GM19397 (cell line): ENCODE measurements at regions not wholly inside any gene's neighbourhood (a gene's known extent, or its start where the extent isn't known, plus 50 kb on each side); places are given as distances from the start of the nearest gene placed in this dataset.

Source experiments
- ATAC-seq: cut with Tn5 transposase; IDR thresholded peaks from one replicate; pipeline ENCODE4 v1.9.1; 2021; ENCODE audit warnings: mild to moderate bottlenecking, moderate library complexity; ENCODE audit not compliant: unreplicated experiment

DNA sequence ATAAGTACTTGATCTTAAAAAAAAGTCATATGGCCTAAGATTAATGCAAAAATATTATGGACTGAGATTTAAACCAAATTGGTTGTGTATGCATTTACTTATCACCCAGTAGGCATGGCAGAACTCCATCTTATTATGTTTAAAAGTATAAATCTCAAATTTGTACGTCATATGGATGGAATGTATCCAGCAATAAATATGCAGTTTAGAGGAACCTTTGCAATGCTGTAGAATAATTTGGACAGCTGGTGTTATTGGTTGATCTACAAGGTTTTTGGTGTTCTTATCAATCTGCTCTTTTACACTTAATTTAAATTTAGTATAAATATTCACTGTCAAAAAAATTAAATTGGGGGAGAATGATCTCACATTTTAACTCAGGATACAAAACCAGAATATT is 640.2 kb downstream of the SATB2 start:
- no peak for ATAC-seq

DNA sequence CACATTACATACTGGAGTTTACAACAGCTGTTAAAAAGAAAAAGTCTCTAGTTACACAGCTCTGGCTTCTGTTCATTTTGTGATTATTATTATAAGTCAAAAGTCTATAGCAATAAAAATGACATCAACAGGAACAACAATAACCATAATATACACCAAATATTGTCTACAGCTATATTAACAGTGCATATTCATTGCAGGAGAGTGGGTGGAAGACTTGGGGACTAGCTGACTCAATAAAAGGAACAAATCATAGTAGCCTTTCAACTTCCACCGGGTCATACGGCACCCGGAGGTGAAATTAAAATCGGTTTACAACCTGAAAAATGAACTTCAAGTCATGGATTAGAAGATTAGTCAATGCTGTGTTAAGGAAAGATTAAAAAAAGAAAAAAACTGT is 642.1 kb downstream of the SATB2 start:
- no peak for ATAC-seq

DNA sequence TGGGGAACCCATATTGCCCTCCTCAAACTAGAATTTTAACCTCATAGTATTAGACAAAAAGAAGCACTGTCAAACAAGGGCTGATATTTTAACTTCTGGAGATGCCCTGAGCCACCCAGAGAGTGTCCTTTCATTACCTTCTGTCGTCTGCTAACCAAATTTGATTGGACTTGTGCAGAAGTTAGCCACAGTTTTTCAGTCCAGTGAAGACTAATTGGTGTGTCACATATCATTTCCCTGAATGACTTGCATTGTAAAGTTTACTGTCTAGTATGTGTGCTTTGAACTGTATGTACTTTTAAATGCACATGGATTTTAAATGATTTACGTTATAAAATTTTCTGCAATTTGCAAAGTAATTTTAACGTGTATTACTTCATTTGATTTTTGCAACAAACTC is 646.5 kb downstream of the SATB2 start:
- no peak for ATAC-seq

DNA sequence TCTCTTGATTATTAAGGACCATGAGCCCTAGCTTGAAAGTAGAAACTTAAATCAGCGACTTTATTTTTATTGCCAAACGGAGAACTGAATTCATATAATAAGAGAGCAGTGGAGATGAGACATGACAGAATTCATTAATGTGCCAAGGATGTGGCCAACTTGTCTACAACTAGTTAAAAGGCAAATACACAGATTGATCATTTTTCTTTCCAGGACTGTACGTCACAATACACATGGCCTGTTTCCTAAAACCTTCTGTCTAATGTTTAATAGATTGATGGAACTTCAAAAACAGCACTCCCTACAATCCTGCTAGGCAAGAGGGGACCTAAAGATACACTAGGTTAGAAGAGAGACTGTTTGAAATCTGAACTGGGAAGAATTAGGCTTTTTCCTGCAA is 647.8 kb downstream of the SATB2 start:
- no peak for ATAC-seq

DNA sequence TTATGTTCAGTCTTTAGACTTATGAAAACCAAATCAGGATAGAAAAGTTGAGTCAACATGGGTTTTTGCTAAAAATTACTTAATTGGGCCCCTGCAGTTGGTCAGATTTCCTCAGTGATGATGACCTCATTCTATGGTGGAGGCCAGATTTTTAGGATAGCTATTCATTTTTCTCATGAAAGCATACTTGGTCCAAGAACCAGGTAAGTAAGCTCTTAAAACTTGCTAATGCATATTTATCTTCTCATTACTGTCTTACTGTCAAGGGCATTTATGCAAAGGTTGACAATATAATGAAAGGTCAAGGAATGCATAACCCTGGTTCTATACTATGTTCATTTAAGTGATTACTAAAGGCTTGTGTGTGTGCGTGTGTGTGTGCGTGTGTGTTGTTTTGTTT is 650.6 kb downstream of the SATB2 start:
- ATAC-seq: no peak

DNA sequence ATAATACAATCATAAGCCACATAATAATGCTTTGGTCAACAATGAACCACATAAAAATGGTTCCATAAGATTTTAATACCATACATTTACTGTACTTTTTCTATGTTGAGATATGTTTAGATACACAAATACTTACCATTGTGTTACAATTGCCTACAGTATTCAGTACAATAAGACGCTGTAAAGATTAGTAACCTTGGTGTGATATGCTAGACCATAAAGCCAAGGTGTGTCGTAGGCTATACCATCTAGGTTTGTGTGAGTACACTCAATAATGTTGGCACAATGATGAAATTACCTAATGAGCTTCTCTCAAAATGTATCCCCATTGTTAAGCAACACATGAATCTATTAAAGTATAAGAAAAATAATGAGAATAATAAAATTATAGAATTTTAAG is 662.3 kb downstream of the SATB2 start:
- ATAC-seq: no peak

DNA sequence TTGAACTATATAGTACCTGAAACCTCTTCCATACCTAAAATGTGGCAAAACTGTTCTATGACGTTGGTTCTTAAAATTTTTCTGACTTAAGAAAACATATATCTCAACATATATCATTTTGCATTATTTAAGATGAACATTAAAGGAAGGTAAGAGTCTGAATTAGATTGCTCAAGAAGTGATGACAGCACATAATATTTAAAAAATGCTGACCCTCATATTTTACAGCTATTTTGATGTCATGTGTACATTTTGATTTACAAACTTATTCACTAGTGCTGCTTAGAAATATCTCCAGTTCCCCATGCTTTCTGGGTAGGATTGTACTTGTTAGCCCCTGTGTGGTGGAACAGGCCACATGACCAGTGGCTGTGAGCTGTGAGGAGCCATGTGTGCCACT is 666.1 kb downstream of the SATB2 start:
- no peak for ATAC-seq

DNA sequence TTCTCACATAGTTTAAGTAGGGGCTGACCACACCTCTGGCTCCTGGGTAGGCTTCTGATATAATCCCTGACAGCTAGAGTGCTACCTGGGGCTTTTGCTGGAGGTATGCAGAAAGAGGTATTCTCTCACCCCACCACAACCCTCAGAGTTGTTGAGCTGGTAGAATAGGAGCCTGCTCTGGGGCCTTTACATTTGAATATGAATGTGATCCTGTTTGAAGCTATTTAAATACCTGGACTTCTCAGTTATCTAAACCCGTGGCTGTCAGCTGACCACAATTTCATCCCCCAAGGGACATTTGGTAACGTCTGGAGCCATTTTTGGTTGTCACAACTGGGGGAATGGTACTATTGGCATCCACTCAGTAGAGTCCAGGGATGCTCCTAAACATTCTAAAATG is 669.1 kb downstream of the SATB2 start:
- ATAC-seq: no peak

DNA sequence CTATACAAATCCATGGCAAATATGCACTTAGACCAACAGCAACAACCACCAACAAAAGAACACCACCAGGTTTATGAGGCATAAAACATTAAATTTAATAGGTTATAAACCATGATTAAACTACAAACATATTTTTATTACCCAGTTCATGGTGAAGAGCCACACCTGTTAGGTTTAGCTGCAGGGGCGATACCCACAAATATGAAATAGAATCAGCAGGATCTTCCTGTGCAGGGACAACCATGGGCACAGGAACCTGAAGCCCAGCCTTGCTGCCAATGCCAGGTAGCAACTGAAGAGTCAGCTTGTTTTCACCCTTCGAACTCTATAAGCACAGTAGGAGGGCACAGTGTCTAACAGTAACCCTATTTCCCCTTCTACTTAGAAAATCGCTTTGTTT is 675.0 kb downstream of the SATB2 start:
- no peak for ATAC-seq

DNA sequence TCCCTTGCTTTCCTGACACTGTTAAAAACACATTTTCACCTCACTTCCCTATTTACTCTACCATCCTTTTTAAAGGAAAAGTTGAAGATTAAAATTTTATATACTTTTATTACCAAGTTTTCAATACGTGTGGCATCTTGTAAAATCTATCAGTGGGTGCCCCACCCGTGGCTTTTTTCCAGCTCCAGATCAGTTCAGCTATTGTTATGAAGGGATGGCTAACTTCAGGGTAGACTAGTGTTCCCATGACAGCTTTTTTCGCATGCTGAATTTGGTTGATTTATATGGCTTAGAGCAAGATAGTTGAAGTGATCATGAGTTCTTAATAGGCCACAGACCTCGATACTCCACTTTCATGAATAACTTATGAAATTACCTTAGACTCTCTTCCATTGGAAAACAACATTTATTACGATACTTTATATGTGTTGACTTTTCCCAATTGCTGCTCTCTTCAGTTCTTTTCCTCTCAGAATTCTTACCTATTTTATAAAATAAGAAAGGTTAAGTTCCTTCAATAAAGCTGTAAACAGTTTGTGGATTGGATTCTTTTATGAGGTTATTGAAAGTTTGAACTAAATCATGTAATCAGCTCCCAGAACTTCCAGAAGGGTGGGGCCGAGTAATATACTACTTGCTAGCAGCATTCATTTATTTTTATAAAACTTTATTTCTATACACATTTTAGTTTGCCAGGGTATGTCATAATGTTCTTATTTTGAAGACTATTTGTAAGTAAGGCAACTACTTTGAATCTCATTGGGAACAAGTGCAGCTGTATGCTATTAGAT is 680.9 kb downstream of the SATB2 start:
- ATAC-seq: no peak

DNA sequence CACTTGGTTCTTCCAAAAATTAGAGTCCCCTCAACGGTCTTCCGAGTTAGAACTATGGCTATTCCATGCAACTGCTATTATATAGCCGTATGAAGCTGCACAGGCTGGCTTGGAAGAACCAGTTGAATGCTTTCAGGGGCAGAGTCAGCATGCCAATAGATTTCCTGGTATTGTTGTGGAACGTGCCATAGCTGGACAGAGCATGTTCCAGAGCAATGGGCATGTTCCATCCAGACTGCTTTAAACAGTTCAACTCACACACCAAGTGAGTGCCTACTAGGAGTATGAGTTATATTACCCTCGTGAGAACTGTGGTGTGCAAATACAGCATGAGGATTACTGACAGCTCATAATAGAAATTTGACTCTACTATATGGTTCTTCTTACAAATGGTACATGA is 682.0 kb downstream of the SATB2 start:
- no peak for ATAC-seq

DNA sequence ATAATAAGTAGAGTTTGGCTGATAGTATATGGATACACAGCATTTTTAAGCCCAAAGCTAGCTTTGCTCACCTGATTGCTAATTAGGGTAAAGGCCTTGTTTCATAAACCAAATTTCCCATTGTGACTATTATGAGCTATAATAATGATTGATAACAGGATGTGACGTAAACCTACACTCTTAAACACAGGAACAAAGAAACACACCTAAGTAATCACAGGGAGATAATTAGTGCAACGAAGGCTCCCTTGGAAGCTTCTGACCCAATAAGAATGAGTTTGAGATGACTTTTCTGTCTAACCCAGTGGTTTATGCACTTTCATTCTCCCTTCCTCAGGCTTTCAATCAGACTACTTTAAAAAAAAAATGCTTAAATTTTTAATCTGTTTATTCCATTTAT is 683.2 kb downstream of the SATB2 start:
- no peak for ATAC-seq

DNA sequence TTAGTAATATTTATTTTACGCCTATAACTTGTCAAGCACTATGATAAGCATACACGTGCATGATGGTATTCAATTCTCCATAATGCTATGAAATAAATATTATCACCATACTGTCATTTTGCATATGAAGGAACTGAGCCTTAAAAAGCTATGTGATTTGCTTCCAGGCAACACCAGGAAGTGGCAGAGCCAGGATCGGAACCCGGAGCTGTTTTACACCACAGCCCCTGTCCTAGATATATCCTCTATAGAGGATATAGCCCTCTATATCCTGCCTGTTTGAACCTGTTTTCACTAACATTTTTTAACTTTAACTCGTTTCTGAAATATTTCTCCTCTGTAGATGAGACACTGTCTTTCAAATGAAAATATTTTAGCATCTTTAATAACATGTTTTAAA is 690.0 kb downstream of the SATB2 start:
- no peak for ATAC-seq

DNA sequence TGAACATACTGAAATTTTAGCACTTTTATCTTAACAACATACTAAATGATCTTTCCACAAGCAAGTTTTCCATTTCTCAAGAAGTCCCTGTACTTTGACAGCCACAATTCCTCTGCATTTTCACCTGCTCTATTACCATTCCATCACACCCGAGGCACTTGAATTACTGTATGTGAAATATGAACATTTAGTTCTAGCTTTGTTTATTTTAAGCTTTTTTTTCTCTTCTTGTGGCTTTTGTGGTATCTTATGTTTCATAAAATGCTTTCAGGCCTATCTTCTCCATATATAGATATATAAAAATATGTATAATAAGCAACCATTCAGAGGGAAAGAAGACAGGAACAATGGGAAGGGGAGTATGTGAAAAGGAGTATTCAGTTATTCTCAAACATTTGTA is 693.9 kb downstream of the SATB2 start:
- no peak for ATAC-seq

DNA sequence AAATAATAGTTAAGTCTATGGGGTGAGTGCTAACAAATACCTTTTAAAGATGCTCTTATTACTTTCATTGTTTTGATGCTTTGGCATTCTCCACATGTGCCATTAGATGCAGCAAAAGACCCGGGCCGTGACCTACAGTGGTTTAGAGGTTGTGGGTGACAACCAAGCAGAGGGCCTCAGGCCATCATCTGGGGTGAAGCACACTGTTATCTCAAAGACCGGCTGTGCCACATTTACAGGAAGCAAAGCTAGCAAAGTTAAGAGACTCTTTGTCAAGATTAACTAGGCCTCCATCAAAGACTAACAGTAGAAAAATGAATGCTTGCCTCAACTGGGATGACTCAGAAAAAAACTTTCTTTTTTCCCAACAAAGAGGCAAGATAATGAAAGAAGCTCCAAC is 695.3 kb downstream of the SATB2 start:
- ATAC-seq: no peak

DNA sequence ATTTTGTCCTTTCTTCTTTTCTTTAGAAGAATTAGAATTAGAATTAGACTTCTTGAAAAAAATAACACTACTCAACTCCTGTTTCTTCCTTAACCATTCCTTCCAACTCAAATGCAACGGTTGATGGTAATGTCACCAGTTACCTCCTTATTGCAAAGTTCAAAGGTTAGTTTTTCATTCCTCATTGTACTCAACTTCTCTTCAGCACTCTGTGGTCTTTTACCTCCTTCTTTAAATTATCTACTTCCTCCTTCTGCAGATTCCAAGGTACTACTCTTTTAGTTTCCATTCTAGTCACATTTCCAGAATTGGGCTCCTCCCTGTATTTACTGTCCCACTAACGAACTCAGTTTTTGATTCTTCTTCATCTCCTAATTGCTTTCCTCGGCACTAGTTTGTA is 700.7 kb downstream of the SATB2 start:
- ATAC-seq: no peak

DNA sequence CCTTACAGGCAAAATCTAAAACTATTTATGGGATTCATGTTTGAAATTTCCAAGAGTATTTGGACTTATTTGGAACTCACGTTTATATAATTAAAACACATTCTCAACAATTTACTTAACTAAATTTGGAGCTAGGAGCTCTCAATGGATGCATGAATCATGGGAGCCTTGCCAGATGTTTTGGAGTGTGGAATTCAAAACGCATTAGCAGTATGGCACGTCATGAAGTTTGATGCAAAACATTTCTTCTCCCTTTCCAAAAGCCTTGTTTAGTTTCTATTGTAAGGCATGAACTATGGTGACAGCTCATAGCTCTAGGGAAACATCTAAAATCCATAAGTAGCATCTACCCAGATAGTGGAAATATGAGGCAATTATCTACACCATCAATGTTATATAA is 701.6 kb downstream of the SATB2 start:
- no peak for ATAC-seq

DNA sequence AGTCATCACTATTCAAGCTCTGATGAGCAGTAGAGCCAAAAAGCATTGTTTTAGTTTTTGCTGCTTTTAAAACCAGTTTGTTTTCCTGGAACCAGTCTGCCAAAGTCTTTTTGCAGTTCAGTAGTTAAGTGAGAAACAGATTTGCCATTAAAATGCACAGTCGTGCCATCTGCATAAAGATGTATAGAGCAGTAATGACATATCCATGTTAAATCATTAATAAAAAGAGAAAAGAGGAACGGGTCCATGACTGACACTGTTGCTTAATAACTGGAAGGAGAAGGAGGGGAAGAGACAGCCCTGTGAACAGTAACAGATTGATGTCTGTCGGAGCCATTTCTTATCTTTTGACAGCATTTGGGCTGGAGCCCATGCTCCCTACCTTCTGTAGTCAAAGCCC is 704.6 kb downstream of the SATB2 start:
- no peak for ATAC-seq

DNA sequence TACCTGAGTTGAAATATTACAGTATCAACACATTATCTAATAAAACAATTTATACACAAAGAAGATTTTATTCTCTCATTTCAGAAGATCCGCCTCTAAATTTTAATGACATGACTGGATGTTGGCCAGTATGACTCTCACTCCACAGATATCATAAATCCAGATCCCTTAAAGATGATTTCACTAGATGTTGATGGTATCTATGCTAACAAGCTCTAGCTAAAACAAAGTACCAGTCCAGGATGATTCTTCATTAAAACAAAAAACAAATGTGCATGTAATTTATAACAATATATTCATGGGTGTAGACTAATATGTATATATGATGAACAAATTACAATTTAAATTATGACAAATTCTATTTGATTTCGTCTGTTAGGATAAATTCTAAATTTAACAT is 708.4 kb downstream of the SATB2 start:
- ATAC-seq: no peak

DNA sequence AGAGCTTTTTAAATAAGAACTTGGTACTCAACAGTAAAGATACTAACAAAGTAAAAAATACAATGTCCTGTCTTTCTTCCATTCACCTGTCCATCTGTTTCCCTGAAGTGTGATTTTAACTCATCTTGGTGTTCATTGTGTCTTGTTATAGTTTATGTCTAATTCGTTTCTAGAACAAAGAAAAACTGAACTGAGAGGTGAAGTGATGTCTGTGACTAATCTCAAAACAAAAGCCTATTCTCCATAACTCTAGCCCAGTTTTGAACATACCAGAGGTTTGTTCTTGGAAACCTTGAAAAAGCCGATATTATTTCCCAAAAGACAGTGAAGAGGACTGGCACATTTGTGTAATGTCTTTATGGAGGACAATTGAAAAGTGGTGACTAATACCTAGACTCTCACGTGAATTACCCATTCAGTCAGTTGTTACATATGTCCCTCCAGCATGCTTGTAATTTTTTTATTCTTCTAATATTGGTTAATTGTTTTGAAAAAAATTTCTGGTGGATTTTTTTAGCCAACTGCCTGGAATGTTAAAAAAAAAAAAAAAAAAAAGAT is 725.8 kb downstream of the SATB2 start:
- no peak for ATAC-seq

DNA sequence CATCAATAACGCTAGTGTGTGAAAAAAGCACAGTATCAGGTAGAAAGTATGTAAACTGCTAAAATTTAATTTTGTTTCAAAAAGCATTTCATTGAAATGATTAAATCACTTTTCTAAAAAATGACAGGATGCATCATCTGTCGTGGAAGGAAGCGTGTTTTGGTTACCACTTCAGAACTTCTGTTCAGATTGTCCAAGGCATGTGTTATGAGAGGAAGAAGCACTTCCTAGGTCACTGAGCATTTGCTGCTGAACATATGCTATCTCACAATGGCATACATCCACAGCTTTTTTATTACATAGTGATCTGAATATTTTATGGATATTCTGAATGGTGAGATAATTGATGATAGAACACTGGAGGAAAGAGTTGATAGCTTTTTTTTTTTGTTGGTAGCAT is 737.5 kb downstream of the SATB2 start:
- no peak for ATAC-seq

DNA sequence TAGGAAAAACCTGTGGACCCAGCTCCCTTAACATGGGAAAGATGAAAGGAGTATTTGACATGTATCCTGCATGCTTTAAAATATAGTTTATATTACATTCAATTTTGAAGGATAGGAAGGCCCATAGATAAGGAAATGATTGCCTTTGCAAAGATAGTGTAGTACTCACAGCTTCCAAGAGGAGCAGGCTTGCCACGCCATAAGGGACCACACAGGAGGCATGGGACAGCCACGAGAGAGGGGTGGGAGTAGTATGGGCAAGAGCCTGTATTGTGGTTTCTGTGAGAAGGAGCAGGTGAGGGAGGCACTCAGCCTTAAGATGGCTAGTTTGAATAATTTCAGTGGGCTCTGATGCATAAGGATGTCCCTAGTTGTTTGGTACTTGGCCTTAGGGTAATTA is 740.3 kb downstream of the SATB2 start:
- ATAC-seq: no peak

DNA sequence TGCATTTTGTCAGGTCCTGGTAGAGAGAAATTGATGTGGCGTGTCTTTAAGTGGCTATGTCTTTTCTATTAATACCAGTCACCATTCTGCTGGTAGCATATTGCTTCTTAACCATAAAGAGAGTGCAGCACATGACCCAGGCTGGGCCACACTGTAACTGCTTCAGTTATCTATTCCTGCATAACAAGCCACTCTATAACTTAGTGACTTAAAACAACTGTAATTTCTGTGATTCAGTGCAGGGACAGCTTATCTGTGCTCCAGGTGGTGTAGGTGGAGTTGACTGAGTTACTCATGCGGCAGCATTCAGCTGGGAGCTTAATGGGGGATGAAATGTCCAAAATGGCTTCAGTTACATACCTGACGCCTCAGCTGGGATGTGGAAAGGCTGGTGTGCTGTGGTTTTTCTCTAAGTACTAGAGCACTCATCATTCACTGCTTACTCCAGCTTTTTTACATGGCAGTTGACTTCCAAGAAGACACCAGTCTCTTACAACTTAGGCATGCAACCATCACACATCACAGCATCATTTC is 742.4 kb downstream of the SATB2 start:
- ATAC-seq: no peak
